T-helper 1 cell (primary cell): ENCODE measurements at regions not wholly inside any gene's neighbourhood (a gene's known extent, or its start where the extent isn't known, plus 50 kb on each side); places are given as distances from the start of the nearest gene placed in this dataset.
"Not testable (repeated sequence)": the region's sequence is repeated elsewhere in the genome, so short reads cannot be mapped to it uniquely, and the experiment has no call there.

ENCODE experiments used
- DNase-seq, 5 donors: peaks; one replicate each; pipeline ENCODE4 v3.0.0-alpha.2; 2012 to 2020

DNA sequence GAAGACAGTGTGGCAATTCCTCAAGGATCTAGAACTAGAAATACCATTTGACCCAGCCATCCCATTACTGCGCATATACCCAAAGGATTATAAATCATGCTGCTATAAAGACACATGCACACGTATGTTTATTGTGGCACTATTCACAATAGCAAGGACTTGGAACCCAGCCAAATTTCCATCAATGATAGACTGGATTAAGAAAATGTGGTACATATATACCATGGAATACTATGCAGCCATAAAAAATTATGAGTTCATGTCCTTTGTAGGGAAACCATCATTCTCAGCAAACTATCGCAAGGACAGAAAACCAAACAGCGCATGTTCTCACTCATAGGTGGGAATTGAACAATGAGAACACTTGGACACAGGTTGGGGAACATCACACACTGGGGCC is 729.6 kb upstream of the ARPP21 start:
- not testable (repeated sequence) for DNase-seq

- DNase-seq, result no peak
Observed at GRCh38 chr3:34919025-34919424, 720.3 kb upstream of the ARPP21 start.

DNA sequence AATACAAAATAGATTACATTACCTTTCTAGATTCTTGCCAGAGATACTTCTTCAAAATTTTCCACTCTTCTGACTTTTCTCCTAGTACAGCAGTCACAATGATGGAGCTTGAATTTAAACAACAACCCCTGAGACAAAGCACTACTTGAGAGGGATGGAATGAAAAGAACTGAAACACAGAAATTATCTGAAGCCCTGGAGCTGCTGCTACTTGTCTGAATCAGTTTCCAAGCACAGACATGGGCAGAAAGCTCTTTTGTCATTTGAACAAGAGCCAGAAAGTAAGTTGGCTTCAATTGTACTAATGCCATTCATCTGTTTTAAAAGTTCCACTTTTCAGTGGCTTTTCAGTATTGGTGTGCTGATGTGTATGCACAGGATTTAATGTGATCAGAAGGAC is 718.5 kb upstream of the ARPP21 start:
- DNase-seq, result no peak

- no peak for DNase-seq
Observed at GRCh38 chr3:34924961-34925360, 714.4 kb upstream of the ARPP21 start.

DNA sequence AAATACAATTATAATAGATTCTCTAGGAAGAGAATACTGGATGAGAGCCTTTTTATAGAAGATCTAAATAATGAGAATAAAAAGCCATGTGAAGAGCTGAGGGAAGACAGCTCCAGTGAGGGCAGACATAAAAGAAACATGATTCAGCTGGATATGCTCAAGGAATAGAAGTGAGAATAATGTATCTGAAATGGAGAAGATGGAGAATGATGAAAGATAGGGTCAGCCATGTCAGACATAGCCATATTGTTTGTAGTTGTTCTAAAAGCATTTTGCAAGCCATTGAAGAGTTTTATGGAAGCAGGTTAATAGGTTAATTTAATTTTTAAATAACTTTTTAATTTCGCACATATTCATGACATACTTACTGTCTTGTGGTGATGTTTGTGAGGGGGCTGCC is 713.5 kb upstream of the ARPP21 start:
- DNase-seq, result no peak

GRCh38 chr3:34929036-34929435 is 710.3 kb upstream of the ARPP21 start:
- DNase-seq, result no peak

DNA sequence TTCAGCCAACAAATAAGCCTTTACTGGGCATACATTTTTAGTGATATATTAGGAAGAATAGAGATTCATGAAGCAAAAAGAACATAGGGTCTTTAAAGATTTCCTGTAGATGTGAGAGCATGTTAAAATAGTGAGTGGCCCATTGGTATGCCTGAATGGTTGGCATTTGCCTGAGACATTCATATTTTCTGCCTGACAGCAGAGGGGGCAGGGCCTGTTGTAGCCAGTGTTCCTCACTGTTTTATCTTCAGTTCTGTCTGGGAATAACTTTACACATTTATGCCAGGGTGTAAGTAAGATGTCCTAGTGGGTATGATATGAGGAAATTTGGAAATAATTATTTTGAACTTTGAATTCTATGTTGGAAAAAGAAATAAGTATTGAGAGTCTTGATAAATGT is 704.7 kb upstream of the ARPP21 start:
- DNase-seq, result no peak

- no peak for DNase-seq
Observed at GRCh38 chr3:34938784-34939183, 700.5 kb upstream of the ARPP21 start.

DNA sequence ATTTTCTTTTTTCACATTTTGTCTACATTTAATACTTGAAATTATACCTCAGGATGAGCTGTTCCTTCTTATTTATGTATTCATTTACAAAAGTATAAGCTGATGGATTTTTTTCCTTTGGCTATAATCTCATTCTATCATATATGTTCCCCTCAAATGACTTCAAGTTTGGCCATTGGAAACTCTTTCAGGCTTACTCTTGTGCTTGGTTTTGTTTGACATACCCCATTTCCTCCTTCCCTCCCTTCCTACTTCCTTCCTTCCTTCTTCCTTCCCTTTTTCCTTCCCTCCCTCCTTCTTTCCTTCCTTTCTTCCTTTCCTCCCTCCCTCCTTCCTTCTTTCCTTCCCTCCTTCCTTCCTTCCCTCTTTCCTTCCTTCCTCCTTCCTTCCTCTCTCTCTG is 697.1 kb upstream of the ARPP21 start:
- DNase-seq, result no peak

GRCh38 chr3:34947834-34948233 is 691.5 kb upstream of the ARPP21 start:
- no peak for DNase-seq

GRCh38 chr3:34948517-34948916 is 690.8 kb upstream of the ARPP21 start:
- DNase-seq, result no peak

DNA sequence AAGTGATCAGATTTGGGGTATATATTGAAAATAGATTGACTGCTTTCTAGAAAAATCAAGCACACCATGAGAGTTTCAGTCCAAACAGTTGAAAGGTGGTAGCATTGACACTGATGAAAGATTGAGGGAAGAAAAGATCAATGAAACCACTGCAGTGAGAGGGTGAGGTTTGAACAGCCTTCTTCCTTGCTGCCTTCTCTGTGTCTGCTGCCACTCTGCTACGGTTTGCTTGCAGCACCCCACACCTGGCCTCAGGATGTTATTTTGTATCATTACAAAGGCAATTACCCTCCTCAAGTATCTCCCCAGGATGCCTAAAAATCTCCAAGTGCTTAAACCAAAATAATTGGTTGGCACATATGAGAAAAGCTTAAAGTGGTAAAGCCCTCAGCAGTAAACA is 683.6 kb upstream of the ARPP21 start:
- no peak for DNase-seq

- no peak for DNase-seq
Observed at GRCh38 chr3:34956511-34956910, 682.8 kb upstream of the ARPP21 start.

DNA sequence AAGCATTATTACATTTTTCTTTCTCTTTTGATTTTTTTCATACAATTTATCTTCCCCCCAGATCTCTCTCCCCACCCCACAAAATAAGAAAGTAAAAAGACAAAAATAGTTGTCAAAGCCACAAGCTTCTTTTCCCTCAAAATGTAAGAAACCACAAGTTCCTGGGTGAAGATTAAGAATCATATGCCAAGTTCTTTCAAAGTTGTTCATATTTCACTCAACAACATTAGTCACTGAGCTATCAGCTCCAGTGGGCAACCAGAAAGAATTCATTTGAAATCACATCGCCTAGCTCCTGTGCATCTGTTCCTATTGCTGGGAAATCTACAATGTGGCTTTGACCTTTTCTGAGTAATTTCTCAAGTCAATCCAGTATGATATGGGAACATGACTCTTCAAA is 681.6 kb upstream of the ARPP21 start:
- no peak for DNase-seq

DNA sequence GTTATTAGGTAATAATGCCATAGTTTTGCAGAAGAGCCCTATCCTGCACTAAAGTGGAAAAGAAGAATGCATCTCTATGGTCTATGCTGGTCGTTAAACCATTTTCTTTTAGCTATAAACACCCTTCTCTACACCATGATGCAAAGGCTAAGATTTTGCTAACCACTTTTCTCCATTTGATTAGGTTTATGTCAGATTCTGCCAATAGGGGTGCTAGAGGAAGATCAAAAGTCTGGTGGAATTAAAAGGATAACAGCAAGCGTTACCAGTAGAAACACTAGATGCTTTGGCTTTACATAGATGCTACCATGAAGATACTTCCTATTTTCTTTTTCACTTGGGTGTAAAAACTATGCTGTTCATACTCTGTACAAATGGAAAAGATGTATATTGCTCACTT is 669.8 kb upstream of the ARPP21 start:
- DNase-seq, result no peak

DNA sequence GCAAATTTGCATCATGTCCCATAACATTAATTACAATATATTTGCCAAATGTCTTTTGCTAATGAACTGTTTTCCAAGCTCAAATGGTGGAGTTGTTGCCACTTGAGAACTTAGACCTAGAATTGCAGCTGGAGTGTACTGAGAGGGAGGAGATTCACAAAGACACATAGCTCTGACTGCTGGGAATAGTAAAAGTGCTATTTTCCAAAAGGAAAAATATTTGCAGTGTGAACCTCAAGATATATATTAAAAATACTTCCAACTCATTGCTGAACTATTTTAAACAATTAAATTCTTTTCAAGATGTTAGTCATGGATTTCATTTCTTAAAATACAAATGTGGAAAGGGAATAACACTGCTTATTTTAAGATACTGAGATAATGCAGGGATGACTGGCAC is 666.8 kb upstream of the ARPP21 start:
- DNase-seq, result no peak

DNA sequence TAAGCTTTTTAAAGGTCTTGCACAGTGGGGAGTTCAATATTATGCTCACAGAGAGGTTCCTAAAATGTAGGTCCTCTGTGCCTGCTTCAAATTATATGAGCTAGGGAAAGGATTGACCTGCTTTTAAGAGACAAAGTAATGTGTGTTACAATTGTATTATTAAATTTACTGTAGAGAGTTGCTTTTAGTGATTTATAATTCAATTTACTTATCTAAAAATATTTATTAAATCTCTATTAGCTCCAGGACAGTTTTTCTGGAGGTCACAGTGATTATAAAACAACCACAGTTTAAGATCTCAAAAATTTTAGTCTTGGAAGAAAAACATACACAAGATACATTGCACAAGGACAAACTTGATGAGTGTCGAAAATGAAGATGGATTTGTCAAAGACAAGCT is 665.7 kb upstream of the ARPP21 start:
- DNase-seq, result no peak

DNA sequence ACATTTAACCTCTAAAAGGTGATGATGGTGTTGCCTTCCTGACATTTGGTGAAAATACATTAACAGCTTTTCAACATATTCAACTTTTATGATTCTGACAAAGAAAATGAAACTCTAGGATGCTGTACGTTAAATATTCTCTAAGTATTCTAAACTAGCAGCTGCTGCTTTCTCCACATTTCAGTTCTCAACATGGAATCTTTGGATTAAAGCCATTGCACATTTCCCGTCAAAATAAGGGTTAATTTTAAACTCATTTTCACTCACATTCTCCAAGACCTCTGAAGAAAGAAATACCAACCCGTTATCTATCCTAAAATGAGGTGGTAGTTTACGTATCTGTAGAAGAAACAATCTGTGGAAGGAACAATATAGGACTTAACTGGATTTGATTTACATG is 655.7 kb upstream of the ARPP21 start:
- no peak for DNase-seq

DNA sequence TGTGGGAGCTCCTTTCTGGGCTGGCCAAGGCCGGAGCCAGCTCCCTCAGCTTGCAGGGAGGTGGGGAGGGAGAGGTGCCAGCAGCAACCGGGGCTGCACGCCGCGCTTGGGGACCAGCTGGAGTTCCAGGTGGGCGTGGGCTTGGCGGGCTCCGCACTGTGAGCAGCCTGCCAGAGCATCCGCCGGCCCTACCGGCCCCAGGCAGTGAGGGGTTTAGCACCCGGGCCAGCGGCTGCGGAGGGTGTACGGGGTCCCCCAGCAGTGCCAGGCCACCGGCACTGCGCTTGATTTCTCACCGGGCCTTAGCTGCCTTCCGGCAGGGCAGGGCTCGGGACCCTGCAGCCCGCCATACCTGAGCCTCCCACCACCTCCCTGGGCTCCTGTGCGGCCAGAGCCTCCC is 651.0 kb upstream of the ARPP21 start:
- DNase-seq, result no peak

GRCh38 chr3:34995796-34996430 is 643.4 kb upstream of the ARPP21 start:
- no peak for DNase-seq

DNA sequence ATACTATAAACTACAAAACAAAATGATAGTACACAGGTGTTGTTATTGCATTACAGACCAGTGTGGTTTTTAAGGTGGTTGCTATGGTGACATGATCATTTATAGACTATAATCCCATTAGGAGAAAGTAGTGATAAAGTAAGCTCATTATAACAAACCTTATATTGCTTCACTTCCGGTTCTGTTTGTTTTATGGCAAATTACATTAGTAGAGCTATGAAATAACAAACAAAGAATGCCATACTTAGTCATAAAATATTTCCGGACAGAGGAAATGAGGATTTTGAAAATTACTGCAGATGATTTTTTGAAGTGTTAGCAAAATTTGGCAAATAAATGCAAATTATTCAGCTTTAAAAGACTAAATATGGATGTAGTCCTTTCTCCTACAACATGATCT is 640.4 kb upstream of the ARPP21 start:
- DNase-seq, result no peak

GRCh38 chr3:35012214-35012613 is 627.1 kb upstream of the ARPP21 start:
- DNase-seq, result no peak

- no peak for DNase-seq
Observed at GRCh38 chr3:35028157-35028556, 611.2 kb upstream of the ARPP21 start.

- DNase-seq, result no peak
Observed at GRCh38 chr3:35042210-35042991, 596.9 kb upstream of the ARPP21 start.

DNA sequence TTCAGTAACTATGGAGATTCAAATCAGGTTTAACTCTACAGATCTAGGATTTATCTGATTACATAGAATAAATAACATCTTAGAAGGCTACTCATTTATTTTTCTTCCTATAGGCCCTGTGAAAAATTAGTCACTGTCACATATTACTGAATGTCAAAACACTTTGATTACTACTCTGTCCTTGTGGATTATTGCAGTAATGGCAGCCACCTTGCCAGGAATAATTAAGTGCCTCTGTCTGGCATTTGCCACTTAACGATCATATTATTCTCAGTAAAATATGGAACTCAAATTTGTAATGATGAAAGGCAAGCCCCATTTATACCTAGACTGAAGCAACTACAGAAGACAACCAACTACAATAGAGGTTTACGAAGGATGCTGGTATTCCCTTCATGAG is 596.3 kb upstream of the ARPP21 start:
- no peak for DNase-seq
